Body of pancreas (tissue), 4 donors: ENCODE measurements at regions not wholly inside any gene's neighbourhood (a gene's known extent, or its start where the extent isn't known, plus 50 kb on each side); places are given as distances from the start of the nearest gene placed in this dataset.

Experiments
- POLR2A ChIP-seq, 3 donors: fragments of 450-650 bp; IDR thresholded peaks; one replicate each; pipeline ENCODE4 v1.6.1; 2016; ENCODE audit warnings: antibody characterized with exemption in 3 of 3, mild to moderate bottlenecking in 2 of 3
- TF ChIP-seq, protein P1 (sequence below), 7 experiments: fragments of 450-650 bp in 4 of 7; fragments of 200-600 bp in 3 of 7; sonication (generic) in 3 of 7; IDR thresholded peaks; one replicate each; pipeline ENCODE4 v1.5.1; 2016 to 2019; ENCODE audit warnings: antibody characterized with exemption in 7 of 7

DNA sequence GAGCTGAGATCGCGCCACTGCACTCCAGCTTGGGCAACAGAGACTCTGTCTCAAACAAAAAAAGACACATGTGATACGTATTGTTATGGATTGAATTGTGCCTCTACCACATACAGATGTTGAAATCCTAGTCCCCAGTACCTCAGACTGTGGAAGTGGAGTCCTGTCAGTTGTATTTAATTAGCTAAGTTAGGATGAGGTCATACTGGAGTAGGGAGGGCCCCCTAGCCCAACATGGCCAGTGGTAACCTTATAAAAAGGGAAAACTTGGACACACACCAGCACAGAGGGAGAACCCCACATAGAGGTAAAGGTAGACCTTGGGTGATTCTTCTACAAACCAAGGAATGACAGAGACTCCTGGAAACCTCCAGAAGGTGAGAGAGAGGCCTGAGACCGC lies 119.8 kb downstream of the GADD45G start:
- no peak for TF ChIP-seq POLR2A (IDR thresholded peaks at IDR 0.05)
- TF ChIP-seq, protein P1, sequence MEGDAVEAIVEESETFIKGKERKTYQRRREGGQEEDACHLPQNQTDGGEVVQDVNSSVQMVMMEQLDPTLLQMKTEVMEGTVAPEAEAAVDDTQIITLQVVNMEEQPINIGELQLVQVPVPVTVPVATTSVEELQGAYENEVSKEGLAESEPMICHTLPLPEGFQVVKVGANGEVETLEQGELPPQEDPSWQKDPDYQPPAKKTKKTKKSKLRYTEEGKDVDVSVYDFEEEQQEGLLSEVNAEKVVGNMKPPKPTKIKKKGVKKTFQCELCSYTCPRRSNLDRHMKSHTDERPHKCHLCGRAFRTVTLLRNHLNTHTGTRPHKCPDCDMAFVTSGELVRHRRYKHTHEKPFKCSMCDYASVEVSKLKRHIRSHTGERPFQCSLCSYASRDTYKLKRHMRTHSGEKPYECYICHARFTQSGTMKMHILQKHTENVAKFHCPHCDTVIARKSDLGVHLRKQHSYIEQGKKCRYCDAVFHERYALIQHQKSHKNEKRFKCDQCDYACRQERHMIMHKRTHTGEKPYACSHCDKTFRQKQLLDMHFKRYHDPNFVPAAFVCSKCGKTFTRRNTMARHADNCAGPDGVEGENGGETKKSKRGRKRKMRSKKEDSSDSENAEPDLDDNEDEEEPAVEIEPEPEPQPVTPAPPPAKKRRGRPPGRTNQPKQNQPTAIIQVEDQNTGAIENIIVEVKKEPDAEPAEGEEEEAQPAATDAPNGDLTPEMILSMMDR (IDR thresholded peaks at IDR 0.05), result no peak
